Panc1 (cell line): ENCODE measurements at regions not wholly inside any gene's neighbourhood (a gene's known extent, or its start where the extent isn't known, plus 50 kb on each side); places are given as distances from the start of the nearest gene placed in this dataset.

Source experiments
- POLR2AphosphoS5 ChIP-seq: IDR thresholded peaks from 2 replicates; pipeline ENCODE4 v1.6.1; 2012; ENCODE audit warnings: mild to moderate bottlenecking, low read depth, low read length, moderate library complexity
- SIN3A ChIP-seq: IDR thresholded peaks from 2 replicates; pipeline ENCODE4 v1.6.1; 2012; ENCODE audit warnings: low read depth, mild to moderate bottlenecking, low read length, moderate library complexity, borderline replicate concordance; ENCODE audit not compliant: insufficient read depth
- TF ChIP-seq, protein P1 (sequence below): fragments of 450-650 bp; IDR thresholded peaks from 2 replicates; pipeline ENCODE4 v1.5.1; 2017; ENCODE audit warnings: mild to moderate bottlenecking

DNA sequence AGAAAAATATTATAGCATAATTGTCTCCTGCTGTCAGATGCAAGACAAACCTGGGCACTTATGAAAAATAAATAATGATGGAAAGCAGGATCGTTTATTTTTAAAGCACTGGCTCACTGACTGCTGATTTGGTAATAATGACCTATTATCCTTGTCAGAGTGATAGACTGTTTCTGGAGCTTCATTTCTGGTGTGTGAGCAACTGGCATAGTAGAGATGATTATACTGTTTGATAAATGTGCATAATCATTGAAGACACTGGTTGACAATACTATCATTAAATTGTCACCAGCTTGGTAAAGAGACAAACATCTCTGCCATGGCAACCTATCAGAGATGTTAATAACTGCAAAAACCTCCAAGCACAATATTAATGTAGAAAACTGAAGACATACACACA, 179.9 kb upstream of the ZNF644 start:
- TF ChIP-seq, protein P1, sequence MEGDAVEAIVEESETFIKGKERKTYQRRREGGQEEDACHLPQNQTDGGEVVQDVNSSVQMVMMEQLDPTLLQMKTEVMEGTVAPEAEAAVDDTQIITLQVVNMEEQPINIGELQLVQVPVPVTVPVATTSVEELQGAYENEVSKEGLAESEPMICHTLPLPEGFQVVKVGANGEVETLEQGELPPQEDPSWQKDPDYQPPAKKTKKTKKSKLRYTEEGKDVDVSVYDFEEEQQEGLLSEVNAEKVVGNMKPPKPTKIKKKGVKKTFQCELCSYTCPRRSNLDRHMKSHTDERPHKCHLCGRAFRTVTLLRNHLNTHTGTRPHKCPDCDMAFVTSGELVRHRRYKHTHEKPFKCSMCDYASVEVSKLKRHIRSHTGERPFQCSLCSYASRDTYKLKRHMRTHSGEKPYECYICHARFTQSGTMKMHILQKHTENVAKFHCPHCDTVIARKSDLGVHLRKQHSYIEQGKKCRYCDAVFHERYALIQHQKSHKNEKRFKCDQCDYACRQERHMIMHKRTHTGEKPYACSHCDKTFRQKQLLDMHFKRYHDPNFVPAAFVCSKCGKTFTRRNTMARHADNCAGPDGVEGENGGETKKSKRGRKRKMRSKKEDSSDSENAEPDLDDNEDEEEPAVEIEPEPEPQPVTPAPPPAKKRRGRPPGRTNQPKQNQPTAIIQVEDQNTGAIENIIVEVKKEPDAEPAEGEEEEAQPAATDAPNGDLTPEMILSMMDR, result no peak
- TF ChIP-seq POLR2AphosphoS5 (no peak), SIN3A (no peak)
